ENCODE measurements at regions not wholly inside any gene's neighbourhood (a gene's known extent, or its start where the extent isn't known, plus 50 kb on each side); places are given as distances from the start of the nearest gene placed in this dataset.

DNA sequence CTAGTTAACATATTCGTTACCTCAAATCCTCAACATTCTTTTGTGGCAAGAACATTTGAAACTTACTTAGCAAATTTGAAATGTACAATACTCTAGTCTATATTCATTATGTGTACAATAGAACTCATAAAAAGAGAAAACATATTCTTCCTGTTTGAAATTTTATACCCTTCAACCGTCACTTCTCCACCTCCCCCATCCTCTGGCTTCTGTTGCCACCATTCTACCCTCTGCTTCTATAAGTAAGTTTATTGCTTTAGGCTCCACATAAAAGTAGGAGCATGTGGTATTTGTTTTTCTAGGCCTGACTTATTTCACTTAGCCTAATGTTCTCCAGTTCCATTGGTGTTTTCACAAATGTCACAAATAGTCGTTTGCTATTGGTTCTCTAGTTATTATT lies 205.3 kb downstream of the TENT5A start:
- no peak for TF ChIP-seq POLR2A (IDR thresholded peaks at IDR 0.05)
- no peak for TF ChIP-seq CTCF (IDR thresholded peaks at IDR 0.05)
